ENCODE measurements at regions not wholly inside any gene's neighbourhood (a gene's known extent, or its start where the extent isn't known, plus 50 kb on each side); places are given as distances from the start of the nearest gene placed in this dataset.

GRCh38 chr3:6251612-6252400 lies 609.1 kb upstream of the GRM7 start:
- no peak for TF ChIP-seq GATA3 (IDR thresholded peaks at IDR 0.05; ENCODE audit: low read depth, low read length)
- TF ChIP-seq GATA2 (IDR thresholded peaks at IDR 0.05; ENCODE audit: low read depth, low read length), result no peak
